CD4-positive, alpha-beta T cell treated with Interleukin-4 for 1 hour (primary cell): ENCODE measurements at regions not wholly inside any gene's neighbourhood (a gene's known extent, or its start where the extent isn't known, plus 50 kb on each side); places are given as distances from the start of the nearest gene placed in this dataset.
A peak's percentile ranks its signal among the peaks of the same experiment; 100 is the strongest.
"Not testable (repeated sequence)": the region's sequence is repeated elsewhere in the genome, so short reads cannot be mapped to it uniquely, and the experiment has no call there.

Source experiments
- DNase-seq, 2 donors: peaks; one replicate each; pipeline ENCODE4 v3.0.0-alpha.2; 2020 to 2022

- DNase-seq = no peak
Measured at GRCh38 chr10:33731322-33731721, 396.9 kb upstream of the NRP1 start.

GRCh38 chr10:33725430-33725829 is 391.0 kb upstream of the NRP1 start:
- no peak for DNase-seq

GRCh38 chr10:33723181-33723580 is 388.7 kb upstream of the NRP1 start:
- no peak for DNase-seq

GRCh38 chr10:33722067-33722466 is 387.6 kb upstream of the NRP1 start:
- no peak for DNase-seq

GRCh38 chr10:33721509-33721908 is 387.0 kb upstream of the NRP1 start:
- no peak for DNase-seq

GRCh38 chr10:33720161-33720560 is 385.7 kb upstream of the NRP1 start:
- no peak for DNase-seq

- DNase-seq = no peak
Measured at GRCh38 chr10:33719005-33719703, 384.7 kb upstream of the NRP1 start.

- DNase-seq = no peak
Measured at GRCh38 chr10:33716501-33717267, 382.2 kb upstream of the NRP1 start.

- peak; percentile 2 to 13 for DNase-seq
Measured at GRCh38 chr10:33715303-33715975, 381.0 kb upstream of the NRP1 start.

- no peak for DNase-seq
Measured at GRCh38 chr10:33712825-33713224, 378.4 kb upstream of the NRP1 start.

GRCh38 chr10:33710006-33710405 is 375.5 kb upstream of the NRP1 start:
- no peak for DNase-seq

- no peak for DNase-seq
Measured at GRCh38 chr10:33709008-33709753, 374.7 kb upstream of the NRP1 start.

GRCh38 chr10:33708561-33708960 is 374.1 kb upstream of the NRP1 start:
- no peak for DNase-seq

GRCh38 chr10:33706746-33707145 is 372.3 kb upstream of the NRP1 start:
- no peak for DNase-seq

- DNase-seq = no peak
Measured at GRCh38 chr10:33706191-33706590, 371.7 kb upstream of the NRP1 start.

GRCh38 chr10:33704214-33704830 is 369.9 kb upstream of the NRP1 start:
- DNase-seq = no peak

GRCh38 chr10:33703501-33704213 is 369.2 kb upstream of the NRP1 start:
- DNase-seq = no peak

GRCh38 chr10:33698033-33698432 is 363.6 kb upstream of the NRP1 start:
- no peak for DNase-seq

GRCh38 chr10:33697016-33697415 is 362.5 kb upstream of the NRP1 start:
- DNase-seq = no peak

GRCh38 chr10:33695536-33695935 is 361.1 kb upstream of the NRP1 start:
- DNase-seq = no peak

GRCh38 chr10:33690536-33690935 is 356.1 kb upstream of the NRP1 start:
- not testable (repeated sequence) for DNase-seq

- no peak for DNase-seq
Measured at GRCh38 chr10:33688506-33688905, 354.0 kb upstream of the NRP1 start.
